PC-9 (cell line): ENCODE measurements at regions not wholly inside any gene's neighbourhood (a gene's known extent, or its start where the extent isn't known, plus 50 kb on each side); places are given as distances from the start of the nearest gene placed in this dataset.

Source experiments
- EZH2 ChIP-seq: fragments of 200-600 bp; sonication (generic); IDR thresholded peaks from 2 replicates; pipeline ENCODE4 v1.8.0; 2017; ENCODE audit warnings: antibody characterized with exemption, low read depth
- TF ChIP-seq, protein P1 (sequence below): fragments of 200-600 bp; sonication (generic); conservative IDR thresholded peaks from 2 replicates; pipeline ENCODE4 v1.6.1; 2017; ENCODE audit warnings: mixed run types, antibody characterized with exemption, mild to moderate bottlenecking, moderate library complexity

DNA sequence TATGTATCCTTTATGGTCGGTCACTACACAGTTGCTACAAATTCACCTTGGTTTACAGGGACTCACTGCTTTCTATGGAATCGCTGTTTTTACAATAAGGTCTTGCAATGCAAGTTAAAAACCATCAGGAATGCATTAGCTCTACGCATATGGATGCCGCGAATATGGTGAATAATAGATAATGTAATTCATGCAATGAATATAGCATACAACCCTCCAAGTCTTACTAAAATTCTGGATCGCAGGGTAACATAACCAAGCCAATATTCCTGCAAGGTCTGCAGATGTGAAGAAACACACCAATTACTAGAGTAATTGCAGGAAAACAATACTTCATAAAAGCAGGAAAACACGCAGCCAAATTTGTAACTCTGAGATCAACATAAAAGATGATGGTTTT is 75.6 kb upstream of the BACE2 start:
- TF ChIP-seq, protein P1, sequence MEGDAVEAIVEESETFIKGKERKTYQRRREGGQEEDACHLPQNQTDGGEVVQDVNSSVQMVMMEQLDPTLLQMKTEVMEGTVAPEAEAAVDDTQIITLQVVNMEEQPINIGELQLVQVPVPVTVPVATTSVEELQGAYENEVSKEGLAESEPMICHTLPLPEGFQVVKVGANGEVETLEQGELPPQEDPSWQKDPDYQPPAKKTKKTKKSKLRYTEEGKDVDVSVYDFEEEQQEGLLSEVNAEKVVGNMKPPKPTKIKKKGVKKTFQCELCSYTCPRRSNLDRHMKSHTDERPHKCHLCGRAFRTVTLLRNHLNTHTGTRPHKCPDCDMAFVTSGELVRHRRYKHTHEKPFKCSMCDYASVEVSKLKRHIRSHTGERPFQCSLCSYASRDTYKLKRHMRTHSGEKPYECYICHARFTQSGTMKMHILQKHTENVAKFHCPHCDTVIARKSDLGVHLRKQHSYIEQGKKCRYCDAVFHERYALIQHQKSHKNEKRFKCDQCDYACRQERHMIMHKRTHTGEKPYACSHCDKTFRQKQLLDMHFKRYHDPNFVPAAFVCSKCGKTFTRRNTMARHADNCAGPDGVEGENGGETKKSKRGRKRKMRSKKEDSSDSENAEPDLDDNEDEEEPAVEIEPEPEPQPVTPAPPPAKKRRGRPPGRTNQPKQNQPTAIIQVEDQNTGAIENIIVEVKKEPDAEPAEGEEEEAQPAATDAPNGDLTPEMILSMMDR = no peak
- no peak for TF ChIP-seq EZH2
